ENCODE measurements at regions not wholly inside any gene's neighbourhood (a gene's known extent, or its start where the extent isn't known, plus 50 kb on each side); places are given as distances from the start of the nearest gene placed in this dataset.
"Not testable (repeated sequence)": the region's sequence is repeated elsewhere in the genome, so short reads cannot be mapped to it uniquely, and the experiment has no call there.

DNA sequence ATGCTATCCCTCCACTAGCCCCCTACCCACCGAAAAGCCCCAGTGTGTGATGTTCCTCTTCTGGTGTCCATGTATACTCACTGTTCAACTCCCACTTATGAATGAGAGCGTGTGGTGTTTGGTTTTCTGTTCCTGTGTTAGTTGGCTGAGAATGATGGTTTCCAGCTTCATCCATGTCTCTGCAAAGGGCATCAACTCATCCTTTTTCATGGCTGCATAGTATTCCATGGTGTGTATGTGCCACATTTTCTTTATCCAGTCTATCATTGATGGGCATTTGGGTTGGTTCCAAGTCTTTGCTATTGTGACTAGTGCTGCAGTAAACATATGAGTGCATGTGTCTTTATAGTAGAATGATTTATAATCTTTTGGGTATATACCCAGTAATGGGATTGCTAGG lies 599.3 kb upstream of the B3GAT1 start:
- DNase-seq: not testable (repeated sequence)

DNA sequence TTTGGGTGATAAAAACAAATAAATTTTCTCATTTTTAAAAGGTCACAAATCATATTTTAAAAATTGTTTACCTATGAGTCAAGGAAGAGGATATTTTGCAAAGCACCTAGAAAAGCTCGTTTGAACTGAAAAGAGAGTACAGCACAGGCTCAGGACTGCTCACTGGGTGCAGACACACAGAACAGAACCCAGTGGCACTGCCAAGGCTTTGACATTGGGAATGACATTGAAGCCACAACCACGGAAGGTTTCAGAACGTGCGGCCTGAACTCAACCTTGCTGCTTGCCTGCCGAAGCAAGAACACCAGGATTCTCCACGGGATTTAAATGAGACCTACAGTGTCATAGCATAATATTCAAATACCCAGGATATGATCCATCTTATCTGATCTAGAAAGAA lies 597.1 kb upstream of the B3GAT1 start:
- no peak for DNase-seq

DNA sequence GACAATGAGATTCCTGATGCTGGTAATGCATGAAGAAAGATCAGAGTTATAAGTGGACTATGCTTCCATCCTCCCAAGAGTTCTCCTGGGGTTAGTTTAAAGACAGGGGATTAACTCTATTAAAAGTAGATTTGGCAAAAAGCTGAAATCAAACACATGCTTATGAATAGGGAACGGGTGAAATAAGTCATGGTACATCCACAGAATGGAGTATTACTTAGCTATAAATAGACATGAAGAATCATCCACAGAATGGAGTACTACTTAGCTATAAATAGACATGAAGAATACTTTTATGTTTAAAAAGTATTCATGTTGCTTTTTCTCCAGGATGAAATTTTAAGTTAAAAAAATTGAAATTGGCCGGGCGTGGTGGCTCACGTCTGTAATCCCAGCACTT lies 596.4 kb upstream of the B3GAT1 start:
- no peak for DNase-seq

DNA sequence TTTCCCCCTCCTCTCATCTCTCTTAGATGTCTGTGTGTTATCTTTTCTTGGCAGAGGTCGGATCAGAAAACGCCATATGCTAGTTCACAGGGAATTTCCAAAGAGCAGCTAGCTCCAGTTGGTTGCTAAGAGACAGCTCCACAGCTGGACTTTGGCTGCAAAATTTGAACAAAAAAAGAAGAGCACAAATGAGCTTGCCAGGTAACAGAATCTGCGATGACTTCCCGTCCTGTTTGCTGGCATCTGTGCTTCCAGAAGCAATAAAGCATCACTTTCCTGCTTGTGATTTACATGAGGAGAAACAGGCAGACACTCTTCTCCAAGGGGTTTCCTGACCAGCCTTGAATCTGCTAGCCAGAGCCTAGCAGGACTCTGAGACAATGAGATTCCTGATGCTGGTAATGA lies 596.0 kb upstream of the B3GAT1 start:
- DNase-seq: peak; percentile 48

DNA sequence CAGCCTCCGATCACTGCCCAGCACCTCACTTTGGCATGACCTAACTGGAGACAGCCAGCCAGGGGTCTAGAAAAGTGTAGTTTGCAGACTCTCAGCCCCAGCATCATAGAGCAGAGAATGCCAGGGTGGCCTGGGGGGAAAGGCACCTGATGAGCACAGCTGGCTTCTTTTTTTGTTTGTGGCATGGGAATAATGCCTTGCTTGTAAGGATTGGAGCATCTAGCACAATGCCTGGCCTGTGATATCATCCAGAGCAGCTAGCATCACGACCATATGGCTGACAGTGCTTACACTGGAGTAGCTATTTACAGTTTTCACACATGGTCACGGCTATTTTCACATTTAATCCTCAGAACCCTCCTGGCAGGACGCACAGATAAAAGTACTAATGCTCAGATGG lies 594.8 kb upstream of the B3GAT1 start:
- no peak for DNase-seq

DNA sequence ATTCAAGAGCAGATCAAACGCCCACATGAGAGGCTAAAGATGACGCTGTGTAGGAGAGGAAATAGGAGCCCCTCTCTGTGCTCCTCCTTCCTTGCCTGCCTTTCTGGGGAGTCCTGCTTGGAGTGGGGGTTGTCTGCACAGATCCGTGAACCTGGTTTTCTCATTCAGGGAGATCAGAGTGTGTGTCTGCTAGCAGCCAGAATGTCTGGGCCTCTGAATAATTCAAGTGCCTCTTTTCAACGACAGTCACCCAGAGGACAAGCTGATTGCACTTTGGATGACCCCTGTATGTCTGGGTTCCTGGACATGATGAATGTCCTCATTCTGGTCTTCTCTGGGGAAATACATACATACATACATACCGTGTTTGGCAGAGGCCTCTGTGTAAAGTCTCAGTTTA lies 592.5 kb upstream of the B3GAT1 start:
- DNase-seq: no peak

DNA sequence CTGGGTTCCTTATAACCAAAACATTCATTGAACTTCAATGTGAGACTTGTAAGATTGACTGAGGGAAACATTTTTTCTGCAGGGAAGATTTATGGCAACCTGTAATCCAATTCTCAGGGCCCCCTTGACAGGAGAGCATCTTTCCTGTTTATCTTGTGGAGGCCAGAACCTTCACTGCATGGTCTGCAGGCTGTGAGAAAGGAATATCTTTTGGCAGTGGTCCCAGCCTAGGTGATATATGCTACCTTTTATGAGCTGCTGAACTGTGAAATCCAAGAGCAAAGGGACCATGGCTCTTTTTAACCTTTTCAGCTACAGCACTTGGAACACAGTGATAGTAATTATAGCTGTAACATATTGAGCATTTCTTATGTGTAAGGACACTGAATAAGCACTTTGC lies 590.2 kb upstream of the B3GAT1 start:
- DNase-seq: peak; percentile 77

DNA sequence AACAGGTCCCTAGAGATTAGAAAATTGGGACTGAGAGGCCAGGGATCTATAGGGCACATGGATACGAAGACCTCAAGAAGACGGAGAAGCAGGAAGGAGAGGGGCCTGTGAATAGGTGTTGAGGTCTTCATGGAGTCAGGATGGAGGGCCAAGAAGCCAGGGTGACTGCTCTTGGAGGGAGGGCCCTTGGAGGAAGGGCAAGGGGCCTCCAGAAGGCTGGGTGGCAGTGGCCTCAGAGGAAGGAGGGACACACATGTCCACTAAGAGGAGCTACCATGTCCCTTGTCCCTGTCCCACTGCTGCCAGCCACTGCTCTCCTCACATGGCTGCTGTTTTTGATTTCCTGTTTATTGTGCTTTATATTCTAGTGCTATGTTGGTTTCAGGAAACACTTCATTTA lies 589.5 kb upstream of the B3GAT1 start:
- DNase-seq: no peak

DNA sequence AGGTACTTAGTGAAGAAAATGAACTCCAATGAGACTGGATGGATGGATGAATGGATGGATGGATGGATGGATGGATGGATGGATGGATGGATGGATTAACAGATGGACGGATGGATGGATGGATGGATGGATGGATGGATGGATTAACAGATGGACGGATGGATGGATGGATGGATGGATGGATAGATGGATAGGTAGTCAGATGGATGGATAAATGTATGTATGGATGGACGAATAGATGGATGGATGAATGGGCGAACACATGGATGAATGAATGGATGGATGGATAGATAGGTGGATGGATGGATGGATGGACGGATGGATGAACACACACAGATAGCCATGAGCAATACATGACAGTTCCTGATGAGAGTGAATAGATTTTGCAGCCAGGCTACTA lies 589.0 kb upstream of the B3GAT1 start:
- DNase-seq: not testable (repeated sequence)

DNA sequence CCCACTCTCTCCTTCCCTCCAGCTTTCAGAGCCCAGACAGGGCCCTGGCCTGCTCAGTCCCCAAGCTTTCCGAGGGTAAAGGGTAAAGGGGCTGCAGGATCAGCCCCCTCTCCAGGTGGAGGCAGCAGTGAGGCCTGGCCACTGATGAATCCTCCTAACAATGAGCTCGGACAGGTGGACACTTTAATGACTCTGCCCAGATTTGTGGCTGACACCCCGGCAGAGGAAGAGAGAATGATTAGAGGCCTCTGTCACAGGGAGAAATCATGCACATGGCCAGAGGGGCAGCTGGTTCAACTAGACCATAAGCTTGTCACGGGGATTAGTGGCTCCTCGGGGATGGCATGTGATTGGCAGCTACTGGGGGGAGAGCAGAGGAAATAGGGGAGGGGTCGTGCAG lies 587.5 kb upstream of the B3GAT1 start:
- peak; percentile 61 for DNase-seq

DNA sequence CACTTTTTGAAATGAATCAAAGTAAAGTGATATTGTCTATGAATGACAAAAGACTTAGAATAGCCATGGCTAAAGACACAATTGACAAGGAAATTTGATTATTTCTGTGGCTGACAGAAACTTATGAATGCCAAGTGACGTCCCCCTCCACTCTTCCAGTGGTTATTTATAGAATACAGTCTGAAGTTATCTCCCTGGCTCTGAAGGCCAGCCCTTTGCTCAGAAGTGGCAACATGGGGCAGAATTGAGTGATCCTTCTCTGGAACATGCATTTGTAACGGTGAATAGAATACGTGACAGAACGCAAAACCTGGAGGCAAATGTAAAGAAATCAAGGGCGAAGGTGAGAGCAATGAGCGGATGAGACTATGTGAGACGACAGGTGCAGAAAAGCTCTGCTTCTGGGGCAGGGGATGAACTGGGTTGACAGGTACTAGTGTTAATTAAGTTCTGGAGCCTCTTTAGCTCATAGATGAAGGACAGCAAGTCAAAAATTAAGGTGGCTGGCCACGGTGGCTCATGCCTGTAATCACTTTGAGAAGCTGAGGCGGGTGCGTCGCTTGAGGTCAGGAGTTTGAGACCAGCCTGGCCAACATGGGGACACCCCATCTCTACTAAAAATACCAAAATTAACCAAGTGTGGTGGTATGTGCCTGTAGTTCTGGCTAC lies 585.7 kb upstream of the B3GAT1 start:
- DNase-seq: no peak

DNA sequence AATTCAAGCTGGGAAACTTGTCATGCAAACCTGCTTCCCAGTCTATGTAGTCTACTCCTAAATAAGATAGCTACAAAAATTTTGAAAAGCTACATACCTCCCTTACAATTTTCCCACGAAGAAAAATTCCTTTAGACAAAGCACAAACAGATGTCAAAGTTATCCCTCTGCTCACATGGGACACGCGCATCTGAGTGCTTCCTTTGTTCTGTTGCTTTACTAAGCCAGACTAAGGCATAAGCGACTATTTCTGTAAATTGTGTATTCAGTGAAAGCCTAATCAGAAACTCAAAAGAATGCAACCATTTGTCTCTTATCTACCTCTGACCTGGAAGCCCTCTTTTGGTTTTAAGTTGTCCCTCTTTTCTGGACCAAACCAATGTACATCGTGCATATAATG lies 583.7 kb upstream of the B3GAT1 start:
- no peak for DNase-seq

DNA sequence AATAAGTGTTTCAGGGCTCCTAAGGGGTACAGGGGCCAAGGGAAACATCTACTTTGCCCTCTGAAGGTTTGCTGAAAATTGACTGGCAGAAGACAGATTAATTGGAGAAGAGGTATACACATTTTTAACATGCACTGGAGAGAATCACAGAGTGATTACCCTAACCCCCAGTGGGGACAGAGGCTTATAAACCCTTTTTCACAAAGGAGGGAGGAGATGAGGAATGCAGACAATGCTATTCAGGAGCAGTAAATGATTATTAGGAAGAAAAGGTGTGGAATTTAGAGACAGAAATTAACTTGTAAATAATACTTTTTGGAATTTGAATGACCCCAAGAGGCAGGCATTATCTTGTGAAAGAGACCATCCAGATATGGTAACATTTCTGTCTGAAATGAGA lies 582.4 kb upstream of the B3GAT1 start:
- no peak for DNase-seq

DNA sequence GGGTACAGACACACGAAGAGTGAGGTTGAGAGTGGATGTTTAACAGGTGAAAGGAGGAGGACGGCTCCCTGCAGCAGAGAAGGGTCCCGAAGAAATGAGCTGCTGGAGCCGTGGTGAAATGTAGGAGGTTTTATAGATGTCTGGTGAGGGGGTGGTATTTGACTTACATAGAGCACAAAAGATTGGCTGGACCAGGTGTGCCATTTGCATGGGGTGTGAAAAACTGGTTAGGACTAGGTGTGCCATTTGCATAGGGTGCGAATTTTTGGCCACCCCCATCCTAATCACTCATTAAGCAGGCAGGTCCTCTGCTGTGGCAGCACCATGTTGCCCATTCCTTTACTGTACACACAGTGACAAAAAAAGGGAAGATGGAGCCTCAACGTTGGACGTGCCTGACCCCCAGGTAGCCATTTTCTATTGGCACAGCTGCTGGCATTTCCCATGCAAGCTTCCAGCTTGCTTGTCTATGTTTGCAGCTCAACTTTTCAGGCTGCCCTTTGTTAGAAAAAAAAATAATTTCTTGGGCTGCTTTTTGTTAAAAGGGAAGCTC lies 581.7 kb upstream of the B3GAT1 start:
- no peak for DNase-seq

DNA sequence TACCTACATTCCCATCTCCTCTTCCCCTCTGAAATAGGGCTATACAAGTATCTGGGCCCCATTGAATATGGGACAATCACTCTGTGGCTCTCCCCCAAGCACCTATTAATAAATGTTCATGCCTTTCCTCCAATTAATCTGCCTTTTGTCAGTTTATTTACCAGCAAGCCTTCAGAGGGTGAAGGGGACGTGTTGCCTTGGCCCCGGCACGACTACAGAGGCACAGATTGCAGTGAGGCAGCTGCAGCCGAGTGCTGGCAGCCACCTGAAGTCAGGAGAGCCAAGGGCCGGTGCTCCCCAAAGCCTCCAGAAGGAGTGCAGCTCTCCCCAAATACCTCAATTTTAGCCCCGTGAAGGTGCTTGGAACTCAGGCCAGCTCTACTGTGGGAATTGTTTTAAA lies 580.9 kb upstream of the B3GAT1 start:
- DNase-seq: no peak

DNA sequence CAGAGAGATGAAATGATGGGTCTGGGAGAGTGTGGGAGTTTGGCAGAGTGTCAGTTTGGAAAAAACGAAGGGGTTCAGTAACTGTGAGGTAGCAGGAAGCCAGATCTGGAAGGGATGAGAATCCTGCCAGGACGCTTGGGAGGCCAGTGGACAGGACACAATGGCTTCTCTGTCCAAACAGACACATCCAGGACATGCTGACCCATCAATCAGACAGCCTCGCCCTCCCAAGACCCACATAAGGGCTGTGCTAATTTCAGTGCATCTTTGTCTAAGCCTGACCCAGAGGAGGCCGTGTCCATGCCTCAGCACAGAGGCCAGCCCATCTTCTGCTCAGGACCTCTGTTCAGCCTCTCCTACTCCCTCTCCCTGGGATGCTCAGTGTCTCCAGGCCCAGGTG lies 576.5 kb upstream of the B3GAT1 start:
- no peak for DNase-seq

DNA sequence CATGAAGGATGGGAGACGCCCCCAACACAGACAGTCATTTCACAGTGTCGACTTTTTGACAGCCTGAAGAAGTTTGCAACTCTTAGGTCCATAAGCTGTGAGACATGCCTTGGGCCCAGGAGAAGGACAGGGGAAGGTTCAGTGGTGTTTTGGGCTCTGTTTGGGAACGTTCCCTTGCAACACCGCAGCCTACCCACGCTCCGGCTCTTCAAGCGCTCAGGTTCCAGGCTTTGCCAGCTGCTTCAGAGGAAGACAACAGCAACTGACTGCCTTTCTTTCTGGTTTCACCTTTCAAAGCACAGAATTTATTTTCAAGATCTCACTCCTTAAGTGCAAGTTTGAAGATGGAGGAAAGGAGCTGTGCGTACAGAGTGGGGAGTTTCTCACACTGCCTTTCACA lies 575.8 kb upstream of the B3GAT1 start:
- no peak for DNase-seq

DNA sequence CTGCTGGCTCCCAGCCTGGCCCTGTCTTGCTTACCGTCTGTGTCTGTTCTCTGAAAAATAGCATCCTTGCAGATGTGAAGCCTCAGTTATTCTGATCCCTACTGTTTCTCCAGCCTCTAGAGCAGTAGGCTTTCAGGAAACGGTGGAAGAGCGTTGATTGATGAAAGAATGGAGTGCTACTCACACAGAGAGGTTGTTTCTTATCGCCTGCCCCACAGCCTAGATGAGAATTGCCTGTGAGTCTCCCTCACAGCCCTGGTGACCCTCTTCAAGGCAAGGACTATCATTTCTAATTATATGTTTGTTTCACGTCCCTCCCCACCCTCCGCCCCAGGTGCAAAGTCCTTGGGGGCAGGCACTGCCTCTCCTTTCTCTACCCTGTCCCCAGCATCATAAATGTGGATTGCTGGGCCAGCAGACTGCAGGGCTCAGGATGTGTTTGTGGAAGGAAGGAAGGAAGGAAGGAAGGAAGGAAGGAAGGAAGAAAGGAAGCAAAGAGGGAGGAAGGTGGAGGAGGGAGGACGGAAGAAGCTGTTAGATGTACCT lies 575.3 kb upstream of the B3GAT1 start:
- no peak for DNase-seq

DNA sequence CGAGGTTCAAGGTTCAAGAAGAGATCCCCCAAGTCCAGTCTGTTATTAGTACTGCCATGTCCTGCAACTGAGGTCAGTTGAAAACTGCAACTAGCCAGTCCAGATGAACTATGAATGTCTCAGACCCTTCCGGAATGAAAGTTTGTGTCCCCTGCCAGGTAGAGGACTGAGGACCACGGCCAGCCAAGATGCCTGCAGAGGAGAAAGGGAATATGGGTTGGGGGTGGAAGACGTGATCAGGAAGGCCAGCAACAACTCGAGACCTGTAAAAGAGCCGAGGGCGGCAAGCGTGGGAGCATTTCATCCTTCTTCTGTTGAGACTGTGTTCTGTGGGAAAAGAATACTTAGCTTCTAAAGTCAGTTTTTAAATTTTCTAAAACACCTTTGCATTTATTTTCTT lies 572.4 kb upstream of the B3GAT1 start:
- DNase-seq: no peak

DNA sequence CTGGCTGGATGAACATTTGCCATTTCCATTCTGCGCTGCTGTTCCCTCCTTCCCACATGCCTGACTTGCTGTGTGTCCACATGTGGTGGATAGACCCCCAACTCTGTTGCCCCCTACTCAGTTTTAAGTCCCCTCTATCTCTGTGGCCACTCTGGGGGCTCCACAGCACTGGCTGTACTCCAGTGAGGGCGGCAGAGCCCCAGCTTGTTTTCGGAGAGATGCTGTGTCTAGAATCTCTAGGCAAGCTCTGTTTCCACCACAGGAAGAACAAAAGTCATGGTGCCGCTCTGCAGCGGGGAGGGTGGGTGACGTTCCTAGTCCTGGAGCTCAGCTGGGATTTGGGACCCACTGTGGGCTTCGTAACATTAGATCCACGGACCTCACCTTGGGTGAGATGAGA lies 570.4 kb upstream of the B3GAT1 start:
- DNase-seq: not testable (repeated sequence)

DNA sequence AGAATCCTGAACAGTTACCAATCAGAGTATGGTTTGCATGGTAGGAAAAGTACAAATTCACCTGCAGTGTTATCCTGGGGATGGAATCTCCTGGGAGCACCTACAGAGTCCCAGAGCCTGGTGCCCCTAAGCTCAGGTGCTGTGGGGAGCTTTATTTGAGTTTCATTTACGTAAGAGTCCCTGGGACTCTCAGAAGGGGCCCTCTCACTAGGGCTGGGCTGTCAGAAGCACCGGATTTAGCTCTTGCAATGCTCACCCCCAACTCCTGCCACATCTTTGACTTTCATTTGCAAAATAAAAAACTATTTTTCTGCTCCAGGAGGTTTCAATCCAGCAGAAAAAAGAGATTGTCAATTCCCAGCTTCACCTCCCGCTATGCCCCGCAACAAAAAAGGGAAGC lies 569.8 kb upstream of the B3GAT1 start:
- no peak for DNase-seq

DNA sequence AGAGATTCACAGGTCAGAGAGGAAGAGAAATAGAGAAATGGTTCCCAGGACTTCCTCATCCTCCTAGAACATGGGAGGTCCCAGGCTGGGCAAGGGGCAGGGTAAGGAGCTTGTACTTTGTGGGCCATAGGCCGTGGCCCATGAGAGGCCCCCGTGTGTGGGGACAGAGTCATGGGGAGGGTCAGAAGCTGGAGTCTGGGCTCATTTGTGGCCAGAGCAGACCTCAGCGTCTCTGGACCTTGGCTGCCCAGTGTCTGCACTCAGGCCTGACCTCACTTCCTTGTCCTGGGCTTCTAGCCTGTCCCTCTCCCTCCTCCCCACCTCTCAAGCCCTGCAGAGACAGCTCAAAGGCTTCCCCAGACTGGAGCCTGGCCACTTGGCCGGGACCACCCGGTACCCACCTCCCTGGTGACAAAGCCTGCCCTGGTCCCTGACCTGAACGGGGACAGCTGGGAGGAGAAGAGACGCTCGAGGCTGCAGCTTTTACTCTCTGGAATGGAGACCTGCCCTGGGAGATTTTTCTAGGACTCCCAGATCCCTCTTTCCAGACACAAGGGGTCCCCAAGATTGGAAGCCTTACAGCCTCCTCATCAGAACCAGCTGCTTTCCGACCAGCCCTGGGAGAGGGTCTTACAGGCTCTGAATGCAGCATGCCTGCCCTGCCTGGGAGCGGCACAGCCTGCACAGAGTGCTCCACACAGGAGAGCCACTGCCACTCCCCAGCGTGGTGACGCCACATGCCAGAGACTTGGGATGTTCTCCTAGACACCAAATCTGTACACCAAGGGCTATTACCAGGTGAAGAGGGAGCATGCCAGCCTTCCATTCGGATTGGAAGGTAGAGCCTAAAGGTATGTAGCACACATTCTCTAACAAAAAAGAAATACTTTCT lies 569.0 kb upstream of the B3GAT1 start:
- DNase-seq: no peak

DNA sequence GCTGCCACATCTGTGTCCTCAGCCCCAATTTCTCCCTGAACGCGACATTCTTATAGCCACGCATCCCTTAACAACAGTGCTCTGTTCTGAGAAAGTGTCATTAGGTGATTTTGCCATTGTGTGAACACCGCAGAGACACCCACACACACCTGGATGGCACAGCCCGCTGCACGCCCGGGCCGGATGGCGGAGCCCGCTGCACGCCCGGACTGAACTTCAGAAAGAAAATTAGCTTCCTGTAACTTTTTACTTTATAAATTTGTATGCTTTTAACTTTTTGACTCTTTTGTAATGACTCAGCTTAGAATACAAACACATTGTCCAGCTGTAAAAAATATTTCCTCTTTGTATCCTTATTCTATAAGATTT lies 567.0 kb upstream of the B3GAT1 start:
- DNase-seq: not testable (repeated sequence)

Data from left kidney (tissue), 1 donor.